HFF-Myc (cell line): ENCODE measurements at regions not wholly inside any gene's neighbourhood (a gene's known extent, or its start where the extent isn't known, plus 50 kb on each side); places are given as distances from the start of the nearest gene placed in this dataset.

Source experiments
- DNase-seq: peaks from one replicate; pipeline ENCODE4 v3.0.0-alpha.2; 2011; ENCODE audit warnings: low read depth; ENCODE audit errors: extremely low read depth
- H3K4me3 ChIP-seq: replicated peaks from 2 replicates; pipeline ENCODE4 v1.5.1; 2011; ENCODE audit warnings: low read depth, mild to moderate bottlenecking, control low read depth, low read length
- TF ChIP-seq, protein P1 (sequence below): IDR thresholded peaks from 2 replicates; pipeline ENCODE4 v1.5.1; 2012; ENCODE audit warnings: mild to moderate bottlenecking, low read depth, low read length, control low read depth; ENCODE audit errors: missing control alignments

DNA sequence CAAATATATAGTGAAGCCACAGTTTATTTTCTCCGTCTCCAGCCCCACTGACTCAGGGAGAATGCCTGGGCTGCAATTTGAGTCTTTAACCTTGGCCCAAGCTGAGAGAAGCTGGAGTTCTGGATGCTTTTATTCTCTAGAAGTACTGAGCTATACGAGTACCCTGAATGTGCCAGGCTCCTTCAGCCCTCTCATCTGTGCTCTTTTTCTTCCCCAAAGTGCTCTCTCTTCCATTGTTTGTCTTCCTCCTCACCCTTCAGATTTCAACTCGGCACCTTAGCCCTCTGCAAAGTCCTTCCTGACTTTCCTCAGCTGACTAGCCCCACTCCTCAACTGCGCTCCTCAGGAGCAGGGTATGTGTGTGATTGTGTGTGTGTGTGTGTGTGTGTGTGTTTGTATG lies 75.6 kb upstream of the AGBL1 start:
- no peak for DNase-seq
- no peak overlapping the region for H3K4me3 ChIP-seq
- TF ChIP-seq, protein P1, sequence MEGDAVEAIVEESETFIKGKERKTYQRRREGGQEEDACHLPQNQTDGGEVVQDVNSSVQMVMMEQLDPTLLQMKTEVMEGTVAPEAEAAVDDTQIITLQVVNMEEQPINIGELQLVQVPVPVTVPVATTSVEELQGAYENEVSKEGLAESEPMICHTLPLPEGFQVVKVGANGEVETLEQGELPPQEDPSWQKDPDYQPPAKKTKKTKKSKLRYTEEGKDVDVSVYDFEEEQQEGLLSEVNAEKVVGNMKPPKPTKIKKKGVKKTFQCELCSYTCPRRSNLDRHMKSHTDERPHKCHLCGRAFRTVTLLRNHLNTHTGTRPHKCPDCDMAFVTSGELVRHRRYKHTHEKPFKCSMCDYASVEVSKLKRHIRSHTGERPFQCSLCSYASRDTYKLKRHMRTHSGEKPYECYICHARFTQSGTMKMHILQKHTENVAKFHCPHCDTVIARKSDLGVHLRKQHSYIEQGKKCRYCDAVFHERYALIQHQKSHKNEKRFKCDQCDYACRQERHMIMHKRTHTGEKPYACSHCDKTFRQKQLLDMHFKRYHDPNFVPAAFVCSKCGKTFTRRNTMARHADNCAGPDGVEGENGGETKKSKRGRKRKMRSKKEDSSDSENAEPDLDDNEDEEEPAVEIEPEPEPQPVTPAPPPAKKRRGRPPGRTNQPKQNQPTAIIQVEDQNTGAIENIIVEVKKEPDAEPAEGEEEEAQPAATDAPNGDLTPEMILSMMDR: no peak

DNA sequence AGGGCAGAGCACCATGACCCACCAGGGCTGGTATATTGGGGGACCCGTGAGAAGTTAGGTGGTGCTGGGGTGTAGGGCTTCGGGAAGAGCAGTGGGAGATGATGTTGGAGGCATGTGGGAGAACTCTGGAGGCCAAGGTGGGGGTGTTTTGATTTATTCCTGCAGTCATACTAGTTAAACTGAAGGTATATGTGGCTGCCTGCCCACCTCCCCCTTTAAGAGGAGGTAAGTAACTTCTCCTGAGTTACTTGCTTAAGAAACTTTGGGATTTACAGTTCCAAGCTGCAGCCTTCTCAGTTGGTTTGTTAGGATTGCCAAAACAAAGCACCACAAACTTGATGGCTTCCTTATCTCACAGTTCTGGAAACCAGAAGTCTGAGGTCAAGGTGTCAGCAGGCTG lies 73.1 kb upstream of the AGBL1 start:
- H3K4me3 ChIP-seq: no peak overlapping the region
- TF ChIP-seq, protein P1: no peak
- no peak for DNase-seq

DNA sequence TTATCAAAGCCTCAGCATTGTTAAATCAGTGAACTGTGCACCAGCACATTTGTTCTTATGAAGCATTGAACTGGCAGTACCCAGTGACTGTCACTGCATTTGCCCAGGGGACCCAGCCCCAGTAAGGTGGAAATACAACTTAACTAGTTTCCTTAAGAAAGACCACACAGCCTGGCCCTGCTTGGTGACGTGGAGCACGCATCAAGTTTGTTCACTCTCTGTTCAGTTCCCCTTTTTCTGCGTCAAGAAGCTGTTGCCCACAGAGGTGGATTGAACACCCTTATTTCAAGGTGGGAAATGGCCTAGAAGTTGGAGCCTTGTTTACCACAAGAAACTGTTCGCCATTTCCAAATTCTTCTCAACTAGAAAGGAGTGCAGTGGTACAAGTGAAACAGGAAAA lies 69.9 kb upstream of the AGBL1 start:
- TF ChIP-seq, protein P1: no peak
- no peak overlapping the region for H3K4me3 ChIP-seq
- DNase-seq: no peak

DNA sequence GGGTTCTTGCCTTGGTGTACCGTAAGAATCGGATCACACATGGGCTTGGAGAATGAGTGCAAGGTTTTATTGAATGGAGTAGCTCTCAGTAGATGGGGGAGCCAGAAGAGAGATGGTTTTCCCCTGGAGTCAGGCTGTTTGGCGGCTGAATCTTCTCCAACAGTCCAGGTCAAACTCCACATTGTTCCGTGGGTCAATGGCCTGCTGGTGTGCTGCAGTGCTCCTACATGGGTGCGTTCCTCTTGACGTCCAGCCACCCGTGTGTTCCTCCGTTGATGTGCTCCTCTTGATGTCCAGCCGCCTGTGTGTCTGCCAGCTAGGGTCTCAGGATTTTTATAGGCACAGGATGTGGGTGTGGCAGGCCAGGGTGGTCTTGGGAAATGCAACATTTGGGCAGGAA lies 69.3 kb upstream of the AGBL1 start:
- TF ChIP-seq, protein P1: no peak
- no peak for DNase-seq
- no peak overlapping the region for H3K4me3 ChIP-seq

DNA sequence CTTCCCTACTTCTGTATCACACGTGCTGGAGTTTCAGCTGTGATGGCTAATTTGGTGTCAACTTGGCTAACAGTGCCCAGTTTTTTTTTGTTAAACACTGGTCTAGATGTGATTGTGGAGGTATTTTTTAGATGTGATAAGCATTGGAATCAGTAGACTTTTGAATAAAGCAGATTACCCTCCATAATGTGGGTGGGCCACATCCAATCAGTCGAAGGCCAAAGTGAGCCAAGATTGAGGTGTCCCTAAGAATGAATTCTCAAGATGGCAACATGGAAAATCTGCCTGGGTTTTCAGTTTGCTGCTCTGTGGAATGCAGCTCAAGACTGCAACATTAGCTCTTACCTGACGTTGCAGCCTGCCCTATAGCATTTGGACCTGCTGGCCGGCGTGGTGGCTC lies 68.8 kb upstream of the AGBL1 start:
- H3K4me3 ChIP-seq: no peak overlapping the region
- TF ChIP-seq, protein P1: no peak
- no peak for DNase-seq

DNA sequence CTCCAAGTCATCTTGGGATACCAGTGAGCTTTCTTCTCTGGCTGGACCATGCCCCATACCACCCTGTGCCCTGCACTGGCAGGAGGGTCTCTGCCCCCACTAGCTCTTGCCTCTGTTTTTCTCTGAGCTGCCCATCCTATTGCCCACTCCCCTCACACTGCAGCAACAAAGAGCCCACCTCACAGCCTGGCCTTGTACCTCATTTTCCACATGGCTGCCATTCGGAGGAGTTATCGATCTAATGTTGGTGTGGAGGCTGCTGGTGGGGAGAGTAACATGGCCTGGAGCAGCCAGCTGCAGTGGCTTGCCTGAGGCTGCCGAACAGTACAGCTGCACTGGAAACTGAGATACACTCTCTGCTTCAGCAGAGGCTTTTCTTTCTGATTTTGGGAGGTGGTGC lies 65.7 kb upstream of the AGBL1 start:
- TF ChIP-seq, protein P1: no peak
- H3K4me3 ChIP-seq: no peak overlapping the region

DNA sequence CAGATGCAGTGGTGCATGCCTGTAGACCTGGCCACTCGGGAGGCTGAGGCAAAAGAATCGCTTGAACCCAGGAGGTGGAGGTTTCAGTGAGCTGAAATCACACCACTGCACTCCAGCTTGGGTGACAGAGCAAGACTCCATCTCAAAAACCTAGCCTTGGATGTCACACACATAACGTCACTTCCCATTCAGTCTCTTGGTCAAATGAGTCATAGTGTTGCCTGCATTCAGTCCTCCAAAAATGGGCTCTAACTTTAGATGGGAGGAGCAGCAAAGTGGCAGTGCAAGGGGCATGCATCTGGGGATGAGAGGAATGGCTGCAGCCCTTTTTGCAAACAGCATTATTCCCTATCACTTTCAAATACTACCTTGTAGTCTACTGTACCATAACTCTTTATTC lies 62.9 kb upstream of the AGBL1 start:
- TF ChIP-seq, protein P1: no peak
- no peak overlapping the region for H3K4me3 ChIP-seq
- DNase-seq: no peak

More for the DNA sequence above, 65.7 kb upstream of the AGBL1 start:
- DNase-seq: no peak
